GM18505 (cell line): ENCODE measurements at regions not wholly inside any gene's neighbourhood (a gene's known extent, or its start where the extent isn't known, plus 50 kb on each side); places are given as distances from the start of the nearest gene placed in this dataset.
A peak's percentile ranks its signal among the peaks of the same experiment; 100 is the strongest.

Experiments
- ATAC-seq: cut with Tn5 transposase; IDR thresholded peaks from one replicate; pipeline ENCODE4 v1.9.1; 2021; ENCODE audit not compliant: unreplicated experiment
- POLR2A ChIP-seq: IDR thresholded peaks from 4 replicates; pipeline ENCODE4 v1.6.1; 2011; ENCODE audit warnings: borderline replicate concordance; ENCODE audit not compliant: insufficient read depth, insufficient read length; ENCODE audit errors: extremely low read depth

DNA sequence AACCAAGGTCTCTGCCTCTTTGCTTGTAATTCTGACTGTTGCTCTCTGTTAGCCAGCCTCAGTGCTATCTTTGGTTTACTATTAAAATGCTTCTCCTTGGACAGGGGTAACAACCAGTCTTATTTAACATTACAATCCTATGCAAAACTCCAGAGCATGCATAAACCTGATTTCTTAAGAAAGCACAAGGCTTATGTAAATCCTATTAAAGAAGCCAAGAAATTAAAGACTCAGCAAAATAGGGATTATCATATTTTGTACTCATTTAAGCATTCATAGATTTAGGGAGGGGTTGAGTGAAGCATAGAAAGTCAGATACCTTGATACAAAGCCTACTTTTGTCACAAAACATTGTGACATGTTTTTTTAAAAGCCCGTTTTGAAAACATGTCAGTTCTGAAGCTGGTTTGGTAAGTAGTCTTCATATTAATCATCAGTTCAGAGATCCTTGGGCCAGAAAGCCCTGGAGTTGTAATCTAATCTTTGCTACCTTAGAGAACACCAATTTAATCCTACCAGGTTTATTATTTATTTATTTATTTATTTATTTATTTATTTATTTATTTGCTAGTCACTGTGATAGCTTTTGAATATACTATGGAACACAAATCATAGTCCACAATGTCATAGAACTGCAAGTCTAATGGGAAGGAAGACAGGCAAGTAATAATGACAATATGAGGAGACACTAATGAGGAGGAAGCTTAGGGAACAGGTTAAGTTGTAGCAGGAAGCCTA, 158.0 kb upstream of the HNMT start:
- TF ChIP-seq POLR2A = no peak
- ATAC-seq = no peak

DNA sequence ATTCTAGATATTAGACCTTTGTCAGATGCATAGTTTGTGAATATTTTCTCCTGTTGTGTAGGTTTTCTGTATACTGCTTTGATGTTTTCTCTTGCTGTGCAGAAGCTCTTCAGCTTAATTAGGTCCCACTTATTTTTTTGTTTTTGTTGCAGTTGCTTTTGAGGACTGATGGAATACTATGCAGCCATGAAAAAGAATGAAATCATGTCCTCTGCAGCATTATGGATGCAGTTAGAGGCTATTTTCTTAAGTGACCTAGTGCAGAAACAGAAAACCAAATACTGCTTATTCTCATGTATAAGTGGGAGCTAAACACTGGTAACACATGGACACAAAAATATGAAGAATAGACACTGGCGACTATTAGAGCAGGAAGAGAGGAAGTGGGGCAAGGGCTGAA, 155.0 kb upstream of the HNMT start:
- no peak for TF ChIP-seq POLR2A
- no peak for ATAC-seq

DNA sequence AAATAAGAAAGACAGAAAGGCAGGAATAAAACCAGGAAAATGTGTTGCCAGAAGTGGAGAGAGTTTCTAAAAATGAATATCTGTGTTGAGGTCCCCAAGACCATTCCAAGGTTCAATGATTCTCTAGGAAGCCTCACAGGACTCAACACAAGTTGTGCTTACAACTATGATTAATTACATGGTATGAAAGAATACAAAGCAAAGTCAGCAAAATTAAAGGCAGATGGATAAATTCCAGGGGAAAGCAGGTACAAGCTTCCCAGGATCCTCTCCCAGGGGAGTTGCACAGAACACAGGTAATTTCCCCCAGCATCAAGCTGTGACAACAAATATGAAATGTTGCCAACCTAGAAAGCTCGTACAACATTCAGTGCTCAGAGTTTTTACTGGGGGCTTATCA, 154.4 kb upstream of the HNMT start:
- ATAC-seq = no peak
- TF ChIP-seq POLR2A = no peak

DNA sequence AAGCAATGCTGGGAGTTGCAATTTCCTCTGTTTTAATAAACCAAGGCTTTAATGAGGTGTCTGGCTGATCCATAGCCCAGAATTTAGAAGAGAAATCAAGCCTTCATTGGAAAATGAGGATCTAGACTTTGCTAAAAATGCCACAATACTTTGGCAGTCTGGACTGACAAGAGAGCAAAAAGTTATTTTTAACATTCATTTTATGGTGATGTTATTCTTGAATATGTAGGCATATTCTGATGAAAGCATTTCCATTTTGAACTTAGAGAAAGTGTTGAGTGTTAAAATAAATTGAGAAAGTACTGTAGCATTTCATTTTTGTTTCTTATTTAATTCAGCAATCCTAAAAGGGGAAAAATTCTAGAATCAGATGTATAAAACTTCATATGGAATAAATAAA, 151.8 kb upstream of the HNMT start:
- no peak for TF ChIP-seq POLR2A
- ATAC-seq = no peak

DNA sequence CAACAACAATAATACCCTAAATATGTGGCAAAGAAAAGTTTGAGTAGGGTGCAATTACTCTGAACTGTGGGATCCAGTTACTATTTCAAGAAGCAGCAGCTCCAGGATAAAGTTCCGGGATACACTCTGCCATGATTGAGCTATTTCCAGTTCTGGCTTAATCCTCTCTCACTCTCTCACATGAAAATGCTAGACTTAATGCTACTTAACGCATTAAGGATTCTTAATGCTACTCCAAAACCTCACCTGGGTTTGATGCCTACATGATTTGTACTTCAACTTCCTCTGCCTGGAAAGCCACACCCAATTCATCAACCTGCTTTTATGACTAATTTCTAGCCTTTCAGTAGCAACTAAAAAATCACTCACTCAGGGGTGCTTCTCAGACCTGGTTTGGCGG, 151.1 kb upstream of the HNMT start:
- no peak for ATAC-seq
- no peak for TF ChIP-seq POLR2A

DNA sequence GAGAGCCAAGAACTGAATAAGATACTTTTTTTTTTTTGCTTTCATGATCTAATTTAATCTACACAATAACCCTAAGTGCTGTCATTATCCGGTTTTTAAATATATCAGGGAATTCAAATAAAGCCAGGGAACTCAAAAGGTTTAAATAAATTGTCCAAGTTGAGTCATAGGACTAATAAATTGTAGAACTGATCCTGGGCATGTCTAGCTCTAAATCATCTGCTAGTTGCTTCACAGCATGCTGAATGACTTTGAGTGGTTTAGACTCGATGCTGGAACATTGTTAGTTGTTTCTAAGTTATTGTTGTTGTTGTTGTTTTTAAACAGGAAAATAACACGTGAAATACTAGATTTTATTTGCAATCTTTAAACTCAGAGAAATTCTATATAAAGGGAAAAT, 147.2 kb upstream of the HNMT start:
- no peak for ATAC-seq
- no peak for TF ChIP-seq POLR2A

DNA sequence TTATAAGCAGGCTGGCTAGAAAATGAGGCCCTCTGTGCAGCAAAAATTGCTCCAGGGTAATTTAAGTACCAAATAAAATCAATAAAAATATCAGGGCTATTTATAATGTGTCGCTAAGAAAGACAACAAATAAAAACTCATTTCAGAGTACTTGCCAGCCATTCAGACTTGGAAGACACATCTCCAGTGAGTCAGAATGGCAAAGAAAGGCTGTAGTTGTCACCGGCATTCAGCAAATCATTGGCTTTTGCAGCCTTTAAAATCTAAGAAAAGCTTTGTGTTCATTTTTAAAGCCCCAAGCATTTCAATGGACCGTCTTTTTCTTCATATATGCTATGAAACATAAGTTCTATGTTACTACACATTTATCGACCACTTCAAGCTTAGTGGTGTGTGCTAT, 141.1 kb upstream of the HNMT start:
- ATAC-seq = no peak
- TF ChIP-seq POLR2A = no peak

DNA sequence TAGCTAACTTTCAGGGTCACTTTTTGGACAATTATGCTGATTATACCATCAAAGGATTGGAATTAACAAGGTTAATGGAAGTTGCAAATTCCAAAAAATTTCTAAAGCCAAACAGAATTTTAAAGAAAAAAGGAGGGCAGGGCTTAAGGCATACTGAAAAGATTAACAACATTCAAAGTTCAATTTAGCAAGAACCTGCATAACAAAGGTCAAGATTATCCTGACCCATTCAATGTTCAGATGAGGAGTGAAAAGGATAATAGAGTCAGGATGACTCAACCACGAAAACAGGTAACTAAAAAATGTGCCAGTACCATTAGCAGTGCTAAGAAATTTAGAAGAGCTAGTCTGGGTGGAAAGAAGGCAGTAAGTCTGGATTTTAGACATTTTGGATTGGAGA, 139.8 kb upstream of the HNMT start:
- no peak for ATAC-seq
- TF ChIP-seq POLR2A = no peak

DNA sequence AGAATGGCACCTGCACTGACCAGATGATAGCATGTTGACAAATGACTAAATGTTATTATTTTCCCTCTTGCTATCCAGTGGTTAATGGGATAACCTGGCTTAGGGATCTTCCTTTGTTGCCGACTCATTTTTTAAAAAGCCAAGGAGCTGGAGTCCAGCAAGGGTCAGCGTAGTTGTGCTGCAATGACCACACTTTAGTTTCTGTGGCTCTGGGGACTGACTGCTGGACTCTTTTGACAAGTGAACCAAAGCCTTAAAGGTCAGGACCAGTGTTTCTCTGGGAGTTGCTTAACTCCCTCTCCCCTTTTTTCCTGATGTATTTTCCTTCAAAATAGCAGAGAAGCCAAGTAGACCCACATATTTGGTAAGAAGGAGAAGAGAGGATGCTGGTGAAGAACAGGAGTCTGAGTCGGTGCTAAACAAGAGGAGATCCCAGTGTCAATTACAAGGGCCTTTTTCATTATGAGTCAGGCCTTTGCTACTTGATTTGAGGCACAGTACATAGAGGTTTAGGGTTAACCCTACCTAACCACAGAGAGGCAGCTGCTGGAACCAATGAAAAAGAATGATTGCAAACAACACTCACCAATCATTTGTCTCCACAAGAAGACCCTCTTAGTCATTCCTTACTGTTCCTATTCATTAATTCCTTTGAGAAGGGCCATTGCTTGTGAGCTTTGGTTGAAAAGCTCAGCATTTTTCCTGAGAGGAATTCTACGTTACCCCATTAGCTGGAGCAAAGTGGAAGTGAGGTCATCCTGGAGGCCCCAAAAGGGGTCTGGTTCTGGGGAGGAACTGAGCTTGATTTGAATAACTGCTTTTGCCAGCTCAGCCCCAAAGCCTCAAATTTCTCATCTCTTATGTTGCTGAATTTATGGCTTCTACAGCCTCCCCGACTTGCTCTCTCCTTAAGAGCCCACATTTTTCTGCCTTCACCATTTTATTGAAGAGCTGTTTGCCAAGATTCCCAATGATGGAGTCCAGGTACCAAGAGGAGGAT, 137.6 kb upstream of the HNMT start:
- peak; percentile 87 for ATAC-seq
- no peak for TF ChIP-seq POLR2A

DNA sequence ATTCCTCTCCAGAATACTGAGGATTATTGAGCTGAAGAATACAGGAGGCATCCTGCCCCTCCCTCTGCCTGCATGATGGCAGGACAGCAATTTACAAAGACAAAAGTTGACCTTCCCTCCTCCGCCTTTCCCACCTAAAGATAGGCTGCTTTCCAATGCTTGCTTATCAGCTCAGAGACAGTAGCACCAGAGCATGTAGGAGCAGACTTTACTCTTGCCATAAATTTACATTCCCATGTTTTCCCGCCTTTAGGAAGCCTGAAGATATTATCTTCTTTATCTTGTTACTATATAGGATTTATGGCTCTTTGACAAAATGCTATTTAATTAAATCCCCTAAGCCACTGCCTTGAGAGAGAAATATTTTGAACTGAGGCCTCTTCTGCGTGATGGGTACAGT, 135.6 kb upstream of the HNMT start:
- no peak for TF ChIP-seq POLR2A
- ATAC-seq = no peak

DNA sequence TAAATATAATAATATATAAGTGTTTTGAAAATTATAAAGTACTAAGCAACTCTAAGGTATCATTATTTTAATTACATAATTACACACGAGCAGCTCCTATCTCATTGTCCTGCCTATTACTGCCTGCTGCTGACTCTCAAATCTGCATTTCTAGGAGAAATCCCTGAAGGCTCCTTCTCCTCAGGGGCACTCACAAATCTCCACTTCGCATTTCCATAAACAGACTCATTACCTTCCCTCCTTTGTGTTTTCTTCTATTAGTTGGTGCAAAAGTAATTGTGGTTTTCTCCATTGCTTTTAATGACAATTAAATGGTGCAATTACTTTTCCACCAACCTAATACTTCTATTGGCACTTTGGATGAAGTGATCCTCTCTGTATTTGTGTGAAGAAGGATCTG, 135.0 kb upstream of the HNMT start:
- TF ChIP-seq POLR2A = no peak
- ATAC-seq = no peak

DNA sequence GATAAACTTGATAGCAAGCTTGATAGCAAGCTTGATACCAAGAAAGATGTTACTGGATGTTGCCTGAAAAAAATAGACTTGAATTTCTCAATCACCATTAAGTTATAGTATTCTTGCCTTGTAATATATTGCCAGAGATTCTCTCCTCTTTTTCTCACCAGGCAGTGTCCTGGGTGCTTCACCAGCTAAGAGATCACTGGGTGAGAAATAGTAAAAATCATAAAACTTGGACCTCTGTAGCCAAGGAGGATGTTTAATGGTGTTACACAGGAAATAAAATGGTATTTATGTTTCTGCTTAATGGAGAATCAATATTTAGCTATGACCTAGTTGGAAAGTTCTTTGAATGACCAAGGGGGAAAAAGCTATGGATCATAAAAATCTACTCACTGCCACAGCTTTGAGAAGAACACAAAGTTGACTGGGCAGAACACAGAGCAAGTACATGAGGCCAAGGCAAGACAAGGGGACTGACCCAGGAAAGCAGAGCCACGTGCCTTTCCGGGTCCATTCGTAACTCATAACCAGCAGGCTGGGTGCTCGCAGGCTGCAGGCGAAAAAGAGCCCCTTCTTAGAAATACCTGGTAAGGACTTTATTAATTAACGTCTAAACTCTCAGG, 129.4 kb upstream of the HNMT start:
- ATAC-seq = no peak
- TF ChIP-seq POLR2A = no peak

DNA sequence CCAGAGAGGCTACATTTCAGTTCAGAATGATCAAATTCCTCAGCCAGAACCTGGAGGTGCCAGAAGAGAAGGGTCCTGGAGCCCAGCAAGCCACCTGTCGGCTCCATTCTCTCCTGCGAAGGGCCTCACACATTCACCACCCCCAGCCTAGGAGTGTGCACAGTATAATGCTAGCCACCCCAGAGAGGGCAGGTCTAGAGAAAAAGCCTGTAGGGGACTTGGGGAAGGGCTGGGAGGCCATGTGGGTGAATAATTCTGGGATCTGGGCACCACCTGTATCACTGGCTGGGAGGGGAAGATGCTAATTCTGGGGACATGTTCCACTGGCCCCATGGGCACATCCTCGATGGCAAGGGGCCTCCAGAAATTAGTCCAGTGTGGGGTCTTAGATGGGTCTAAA, 127.6 kb upstream of the HNMT start:
- TF ChIP-seq POLR2A = no peak
- ATAC-seq = no peak

DNA sequence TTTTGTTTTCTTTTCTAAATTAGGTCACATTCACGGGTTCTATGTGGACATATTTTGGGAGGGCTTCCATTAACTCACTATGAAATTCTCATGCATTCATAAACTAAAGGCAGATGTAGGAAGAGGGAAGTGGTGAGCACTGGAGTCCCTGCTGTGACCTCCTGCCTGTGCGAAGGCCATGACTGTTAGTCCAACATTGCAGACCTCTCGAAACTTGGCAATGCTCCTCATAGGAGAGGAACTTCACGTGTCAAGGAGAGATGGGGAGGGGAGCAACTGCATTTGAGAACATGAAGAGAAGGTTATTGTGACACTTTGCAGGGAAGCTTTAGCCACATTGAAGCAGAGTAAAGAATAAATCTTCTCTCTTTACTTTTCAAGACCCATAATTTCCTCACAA, 126.4 kb upstream of the HNMT start:
- ATAC-seq = no peak
- TF ChIP-seq POLR2A = no peak

DNA sequence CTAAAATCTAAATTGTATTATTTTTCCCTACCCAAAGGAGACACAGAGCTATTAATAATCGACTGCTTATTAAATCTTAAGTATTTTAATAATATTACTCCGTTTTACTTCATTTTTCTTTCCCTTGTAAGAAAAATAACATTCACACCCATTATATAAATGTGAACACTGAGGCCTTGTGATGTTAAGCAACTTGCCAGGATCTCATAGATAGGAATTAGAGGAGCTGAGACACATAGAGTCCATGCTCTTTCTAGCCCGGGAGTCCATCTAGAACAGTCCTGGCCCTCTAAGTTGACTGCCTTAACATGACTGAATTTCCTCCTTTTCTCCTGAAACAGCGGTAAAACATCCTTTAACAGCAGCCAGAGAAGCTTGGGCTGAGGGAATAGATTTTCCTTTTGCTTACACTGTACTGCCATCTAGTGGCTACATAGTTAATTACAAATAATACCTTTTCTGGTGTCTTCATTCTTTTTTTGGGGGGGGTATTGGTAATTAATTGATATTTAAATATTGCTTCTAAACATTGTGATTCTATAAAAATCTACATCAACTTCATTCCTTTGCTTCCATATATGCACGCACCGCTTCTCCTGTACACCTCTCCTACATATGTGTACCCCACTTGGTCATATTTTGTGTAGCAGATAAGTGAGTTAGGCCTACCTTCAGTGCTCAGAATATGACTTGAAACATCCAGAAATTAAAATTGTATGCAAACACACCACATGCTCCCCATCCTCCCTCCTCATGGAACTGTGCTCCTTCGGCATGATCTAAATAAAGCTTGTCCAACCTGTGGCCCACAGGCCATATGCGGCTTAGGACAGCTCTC, 125.8 kb upstream of the HNMT start:
- peak; percentile 66 for ATAC-seq
- no peak for TF ChIP-seq POLR2A
